GM12864 (cell line): ENCODE measurements at regions not wholly inside any gene's neighbourhood (a gene's known extent, or its start where the extent isn't known, plus 50 kb on each side); places are given as distances from the start of the nearest gene placed in this dataset.

Experiments used
- DNase-seq: peaks from one replicate; pipeline ENCODE4 v3.0.0-alpha.2; 2011; ENCODE audit warnings: low read depth
- H3K4me3 ChIP-seq: 2 replicates; pipeline ENCODE4 v1.5.1; 2011; ENCODE audit warnings: mild to moderate bottlenecking, low read depth, low read length, control low read depth
- TF ChIP-seq, protein P1 (sequence below): IDR thresholded peaks from 2 replicates; pipeline ENCODE4 v1.5.1; 2011; ENCODE audit warnings: low read depth, mild to moderate bottlenecking, moderate library complexity, low read length, control low read depth, inconsistent platforms; ENCODE audit errors: missing control alignments

DNA sequence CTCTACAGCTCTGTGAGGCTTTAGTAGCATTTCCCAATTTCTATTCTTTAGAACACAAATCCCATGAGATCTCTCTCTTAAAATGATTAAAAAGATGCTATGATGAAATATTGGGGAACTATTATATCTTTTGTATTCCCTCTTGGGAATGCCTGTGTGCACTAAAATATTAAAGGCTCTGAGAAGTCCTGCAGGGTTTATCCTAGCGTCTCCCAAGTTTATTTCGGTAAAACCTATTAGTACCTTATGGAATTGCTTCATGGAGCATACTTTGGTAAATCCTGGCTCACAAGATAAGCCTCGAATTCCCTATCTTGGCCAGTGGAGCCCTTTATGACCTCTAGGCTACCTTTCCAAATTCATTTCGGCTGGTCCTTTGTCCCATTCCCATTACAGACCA, 306.8 kb downstream of the VRK1 start:
- H3K4me3 ChIP-seq: no peak overlapping the region
- no peak for DNase-seq
- TF ChIP-seq, protein P1, sequence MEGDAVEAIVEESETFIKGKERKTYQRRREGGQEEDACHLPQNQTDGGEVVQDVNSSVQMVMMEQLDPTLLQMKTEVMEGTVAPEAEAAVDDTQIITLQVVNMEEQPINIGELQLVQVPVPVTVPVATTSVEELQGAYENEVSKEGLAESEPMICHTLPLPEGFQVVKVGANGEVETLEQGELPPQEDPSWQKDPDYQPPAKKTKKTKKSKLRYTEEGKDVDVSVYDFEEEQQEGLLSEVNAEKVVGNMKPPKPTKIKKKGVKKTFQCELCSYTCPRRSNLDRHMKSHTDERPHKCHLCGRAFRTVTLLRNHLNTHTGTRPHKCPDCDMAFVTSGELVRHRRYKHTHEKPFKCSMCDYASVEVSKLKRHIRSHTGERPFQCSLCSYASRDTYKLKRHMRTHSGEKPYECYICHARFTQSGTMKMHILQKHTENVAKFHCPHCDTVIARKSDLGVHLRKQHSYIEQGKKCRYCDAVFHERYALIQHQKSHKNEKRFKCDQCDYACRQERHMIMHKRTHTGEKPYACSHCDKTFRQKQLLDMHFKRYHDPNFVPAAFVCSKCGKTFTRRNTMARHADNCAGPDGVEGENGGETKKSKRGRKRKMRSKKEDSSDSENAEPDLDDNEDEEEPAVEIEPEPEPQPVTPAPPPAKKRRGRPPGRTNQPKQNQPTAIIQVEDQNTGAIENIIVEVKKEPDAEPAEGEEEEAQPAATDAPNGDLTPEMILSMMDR: no peak

DNA sequence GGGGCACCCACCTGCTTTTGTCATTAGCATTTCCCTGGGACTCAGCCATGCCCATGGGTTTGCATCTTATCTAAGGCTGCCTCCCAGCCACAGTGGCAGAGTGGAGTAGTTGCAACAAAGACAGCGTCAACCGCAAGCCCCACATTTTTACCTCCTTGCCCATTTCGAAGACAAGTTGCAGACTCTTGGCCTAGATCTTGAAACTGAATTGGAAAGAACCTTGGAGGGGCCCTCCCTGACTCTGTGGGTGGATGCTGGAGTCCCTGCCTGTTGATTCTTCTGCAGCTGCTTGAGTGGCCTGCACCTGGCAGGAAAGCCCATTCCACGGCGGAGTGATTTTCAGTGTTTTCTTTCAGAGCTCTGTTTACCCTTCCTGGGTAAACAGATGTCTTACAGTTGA, 309.0 kb downstream of the VRK1 start:
- no peak for DNase-seq
- no peak overlapping the region for H3K4me3 ChIP-seq
- TF ChIP-seq, protein P1: no peak

DNA sequence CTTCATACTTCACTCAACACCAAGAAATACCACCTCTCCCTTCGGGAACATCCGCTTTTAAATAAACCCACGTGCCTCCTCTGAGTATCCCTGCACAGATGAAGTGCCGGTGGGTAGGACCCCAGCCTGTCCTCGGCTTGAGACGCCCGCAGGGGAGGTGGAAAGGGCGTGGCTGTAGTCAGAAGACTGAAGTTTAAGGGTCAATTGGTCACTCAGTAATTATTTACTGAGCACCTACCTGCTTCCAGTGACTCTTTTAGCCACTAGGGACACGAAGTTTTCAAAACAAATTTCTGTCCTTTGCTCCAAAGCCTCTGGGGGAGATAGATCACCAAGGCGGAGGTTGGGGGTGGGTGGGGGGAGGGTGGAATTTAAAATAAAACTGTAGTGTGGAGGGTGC, 309.4 kb downstream of the VRK1 start:
- DNase-seq: no peak
- H3K4me3 ChIP-seq: no peak overlapping the region
- TF ChIP-seq, protein P1: no peak

DNA sequence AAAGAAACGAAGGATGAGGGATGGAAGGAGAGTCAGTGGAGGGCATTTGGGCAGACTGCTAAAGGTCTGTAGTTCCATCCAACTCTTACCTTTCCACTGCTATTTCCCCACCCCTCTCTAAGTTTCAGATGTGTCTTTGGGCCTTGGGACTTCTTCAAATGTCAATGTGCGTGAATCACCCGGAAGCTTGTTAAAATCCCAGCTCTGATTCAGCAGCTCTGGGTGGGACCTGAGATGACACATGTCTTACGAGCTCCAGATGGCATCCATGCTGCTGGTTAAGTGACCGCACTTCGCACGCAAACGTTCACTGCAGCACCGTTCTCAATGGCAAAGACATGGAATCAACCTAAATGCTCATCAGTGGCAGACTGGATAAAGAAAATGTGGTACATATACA, 309.9 kb downstream of the VRK1 start:
- H3K4me3 ChIP-seq: no peak overlapping the region
- TF ChIP-seq, protein P1: no peak
- no peak for DNase-seq

DNA sequence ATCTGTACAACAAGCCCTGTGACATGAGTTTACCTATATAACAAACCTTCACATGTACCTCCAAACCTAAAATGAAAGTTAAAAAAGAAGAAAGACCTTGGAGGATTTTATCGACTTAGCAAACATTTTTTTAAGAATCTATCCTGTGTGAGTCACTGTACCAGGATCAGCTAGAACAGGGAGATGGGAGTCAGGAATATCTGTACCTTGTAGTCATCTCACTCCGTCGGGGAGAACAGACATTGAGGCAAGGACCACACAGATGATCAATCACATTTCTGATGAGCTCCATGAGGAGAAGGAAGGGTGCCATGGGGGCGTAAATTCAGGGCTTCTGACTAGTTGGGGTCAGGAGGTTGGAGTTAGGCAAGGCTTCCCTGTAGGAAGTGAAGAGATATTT, 310.6 kb downstream of the VRK1 start:
- DNase-seq: no peak
- TF ChIP-seq, protein P1: no peak
- H3K4me3 ChIP-seq: no peak overlapping the region

DNA sequence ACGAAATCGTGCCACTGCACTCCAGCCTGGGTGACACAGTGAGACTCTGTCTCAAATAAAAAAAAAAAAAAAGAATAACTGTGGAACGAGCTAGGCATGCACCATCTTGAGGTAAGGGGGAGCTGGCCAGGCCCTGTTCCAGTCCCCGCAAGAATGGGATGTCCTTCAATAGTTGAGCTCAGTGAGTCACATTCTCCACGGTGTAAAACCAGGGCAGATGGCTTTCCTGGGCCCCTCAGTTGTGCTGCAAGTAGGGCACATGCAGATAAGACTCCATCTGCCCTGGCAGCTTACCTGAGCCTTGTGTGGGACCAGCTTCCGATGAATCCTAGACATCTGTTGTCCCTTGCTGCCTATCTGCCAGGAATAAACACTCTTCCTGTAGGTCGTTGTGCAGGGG, 312.1 kb downstream of the VRK1 start:
- no peak overlapping the region for H3K4me3 ChIP-seq
- TF ChIP-seq, protein P1: no peak
- no peak for DNase-seq

DNA sequence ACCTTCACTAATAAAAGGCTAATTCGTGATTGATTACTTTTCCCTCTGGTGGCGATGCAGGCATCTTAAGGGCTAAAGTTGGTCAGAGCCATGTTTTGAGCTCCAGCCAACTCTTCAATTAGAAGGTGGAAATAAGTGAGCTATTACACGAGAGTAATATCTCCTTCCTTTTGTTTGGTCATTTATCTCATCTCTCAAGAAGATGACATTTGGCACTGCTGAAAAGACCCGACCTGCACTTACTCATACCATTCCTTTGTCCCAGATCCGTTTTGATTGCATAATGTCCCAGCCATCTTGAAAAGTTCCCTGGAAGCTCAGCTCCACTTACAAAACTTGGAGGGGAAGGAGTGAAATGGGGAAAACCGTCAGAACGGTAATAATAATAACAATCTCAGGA, 316.2 kb downstream of the VRK1 start:
- DNase-seq: no peak
- TF ChIP-seq, protein P1: no peak
- H3K4me3 ChIP-seq: no peak overlapping the region
